Stimulated activated CD4-positive, alpha-beta T cell treated with anti-CD3 and anti-CD28 coated beads, Interleukin-4, amount 100 ng/mL, for 1 hour (primary cell): ENCODE measurements at regions not wholly inside any gene's neighbourhood (a gene's known extent, or its start where the extent isn't known, plus 50 kb on each side); places are given as distances from the start of the nearest gene placed in this dataset.

Experiments used
- DNase-seq: peaks from one replicate; pipeline ENCODE4 v3.0.0-alpha.2; 2020

- DNase-seq, result no peak
Observed at GRCh38 chr2:204239411-204240165, 303.0 kb downstream of the ICOS start.

DNA sequence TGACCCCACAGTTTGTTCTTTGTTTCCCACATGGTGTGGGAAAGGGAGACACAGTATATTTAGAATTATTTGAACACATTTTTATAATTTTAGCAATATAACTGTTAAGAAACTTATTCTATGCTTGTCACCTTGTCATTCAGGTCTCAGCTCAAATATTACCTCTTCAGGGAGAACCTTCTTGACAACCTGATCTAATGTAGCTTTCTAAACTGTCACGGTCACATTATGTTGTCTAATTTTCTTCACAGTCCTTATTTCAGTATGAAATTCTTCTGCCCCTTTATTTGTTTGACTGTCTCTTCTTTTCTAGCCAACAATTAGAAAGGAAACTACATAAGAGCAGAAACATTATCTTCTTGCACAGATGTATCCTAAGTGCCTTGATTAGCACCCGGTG lies 304.3 kb upstream of the PARD3B start:
- no peak for DNase-seq

- no peak for DNase-seq
Observed at GRCh38 chr2:204249437-204249836, 295.8 kb upstream of the PARD3B start.

GRCh38 chr2:204250692-204251091 lies 294.6 kb upstream of the PARD3B start:
- DNase-seq, result no peak

- no peak for DNase-seq
Observed at GRCh38 chr2:204251158-204251997, 293.9 kb upstream of the PARD3B start.

DNA sequence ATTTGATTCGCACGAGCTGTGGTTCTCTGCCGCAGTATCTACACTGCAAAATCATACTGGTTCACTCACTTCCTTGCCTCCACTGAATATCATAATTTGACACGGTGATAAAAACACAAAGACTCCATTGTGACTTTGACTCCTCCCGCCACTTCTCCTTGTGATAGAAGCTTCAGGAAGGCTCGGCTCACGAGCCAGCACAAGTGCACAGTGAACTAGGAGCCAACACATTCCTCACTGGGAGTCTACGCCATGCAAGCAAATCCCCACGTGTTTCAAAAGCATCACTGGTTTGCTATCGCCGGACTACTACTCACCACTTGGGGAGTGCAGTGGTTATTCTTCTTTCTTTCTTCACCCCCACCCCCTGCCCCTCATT lies 293.3 kb upstream of the PARD3B start:
- DNase-seq, result no peak

DNA sequence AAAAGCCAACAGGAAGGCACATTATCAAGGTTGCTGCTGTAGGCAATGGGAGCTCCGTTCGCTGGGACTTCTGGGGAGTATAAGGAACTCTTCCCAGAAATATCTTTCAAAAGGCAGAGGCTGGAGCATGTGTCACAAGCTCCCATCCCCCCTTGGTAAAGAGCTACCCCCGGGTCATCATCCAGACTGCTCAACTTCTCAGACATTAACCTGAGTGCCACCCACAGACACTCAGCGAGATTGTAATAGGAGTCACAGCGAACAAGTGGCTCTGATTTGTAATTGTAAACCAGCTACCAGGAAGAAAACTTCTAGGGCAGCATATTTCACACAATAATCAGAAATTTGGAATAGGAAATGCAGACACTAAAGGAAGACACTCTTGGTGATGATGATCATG lies 290.2 kb upstream of the PARD3B start:
- DNase-seq, result no peak

- no peak for DNase-seq
Observed at GRCh38 chr2:204255526-204255925, 289.7 kb upstream of the PARD3B start.

- DNase-seq, result no peak
Observed at GRCh38 chr2:204257781-204258180, 287.5 kb upstream of the PARD3B start.

GRCh38 chr2:204258890-204259289 lies 286.4 kb upstream of the PARD3B start:
- no peak for DNase-seq

DNA sequence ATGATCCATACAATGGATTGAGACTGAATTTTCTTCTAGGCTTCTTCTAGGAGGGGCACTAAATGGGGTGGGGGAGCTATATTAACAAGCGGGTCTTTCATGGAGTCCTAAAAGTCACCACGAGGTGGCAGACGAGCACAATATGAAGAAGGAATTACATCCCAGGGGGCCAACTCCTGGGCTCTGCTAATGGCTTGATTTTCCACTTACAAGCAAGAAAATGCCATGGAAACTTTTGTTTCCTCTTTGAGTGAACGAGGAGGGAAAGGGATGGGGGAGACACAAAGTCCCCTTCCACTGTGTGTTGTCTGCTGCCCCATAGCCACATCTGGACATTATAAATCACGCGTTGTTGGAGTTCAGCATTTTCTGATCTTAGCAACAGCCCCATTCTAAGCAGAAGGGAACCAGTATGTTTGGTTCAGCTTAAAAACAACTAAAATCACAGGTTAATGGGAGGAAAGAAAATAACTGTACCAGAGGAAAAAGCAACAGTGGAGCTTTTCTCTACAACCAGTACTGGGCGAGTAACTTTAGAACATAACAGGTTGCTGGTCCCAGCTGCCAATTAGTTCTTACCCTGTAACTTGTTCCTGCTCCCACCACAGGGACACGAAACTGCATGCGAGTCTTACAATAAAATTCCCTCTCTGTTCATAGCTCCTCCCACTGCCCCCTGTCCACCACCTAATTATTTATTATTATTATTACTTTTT lies 285.0 kb upstream of the PARD3B start:
- peak; percentile 40 for DNase-seq

GRCh38 chr2:204260901-204261300 lies 284.4 kb upstream of the PARD3B start:
- no peak for DNase-seq

DNA sequence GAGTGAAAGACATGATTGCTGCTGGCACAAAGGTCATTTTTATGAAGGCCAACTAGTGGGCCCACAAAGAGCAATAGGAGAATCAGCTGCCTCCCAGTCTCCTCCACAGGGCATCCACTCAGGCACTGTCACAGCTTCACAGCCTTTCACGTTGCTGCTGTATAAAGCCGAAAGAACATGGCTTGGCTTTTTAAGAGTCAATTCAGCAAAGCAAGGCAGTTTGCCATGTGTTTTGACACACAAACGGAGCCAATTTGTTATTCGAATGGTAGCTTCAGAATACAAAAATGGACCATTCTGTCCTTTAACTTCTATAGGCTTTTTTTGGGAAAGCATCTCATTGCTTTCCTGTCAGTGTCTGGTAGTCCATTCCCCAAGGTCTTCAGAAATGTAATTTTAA lies 283.4 kb upstream of the PARD3B start:
- DNase-seq, result no peak

DNA sequence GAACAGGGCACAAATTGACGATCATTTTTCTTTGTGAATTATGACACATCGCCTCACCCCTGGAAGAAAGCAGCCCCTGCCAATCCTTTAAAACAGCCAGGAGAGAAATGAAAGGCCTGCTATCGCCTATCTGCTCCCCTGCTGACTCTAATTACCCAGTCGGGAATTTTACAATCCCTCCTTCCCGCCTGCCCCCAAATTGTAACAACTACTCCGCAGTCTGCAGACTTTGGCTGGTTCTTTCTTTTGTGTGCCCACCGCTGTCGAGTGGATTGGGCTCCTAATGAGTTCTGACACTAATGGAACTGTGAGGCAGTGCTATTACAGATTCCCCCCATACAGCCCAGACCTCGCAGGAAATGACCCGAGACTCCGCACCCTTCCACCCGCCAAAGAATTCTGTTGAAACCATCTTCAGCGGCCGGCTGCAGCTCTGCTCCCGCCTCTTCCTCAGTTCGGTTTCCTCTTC lies 281.2 kb upstream of the PARD3B start:
- no peak for DNase-seq

DNA sequence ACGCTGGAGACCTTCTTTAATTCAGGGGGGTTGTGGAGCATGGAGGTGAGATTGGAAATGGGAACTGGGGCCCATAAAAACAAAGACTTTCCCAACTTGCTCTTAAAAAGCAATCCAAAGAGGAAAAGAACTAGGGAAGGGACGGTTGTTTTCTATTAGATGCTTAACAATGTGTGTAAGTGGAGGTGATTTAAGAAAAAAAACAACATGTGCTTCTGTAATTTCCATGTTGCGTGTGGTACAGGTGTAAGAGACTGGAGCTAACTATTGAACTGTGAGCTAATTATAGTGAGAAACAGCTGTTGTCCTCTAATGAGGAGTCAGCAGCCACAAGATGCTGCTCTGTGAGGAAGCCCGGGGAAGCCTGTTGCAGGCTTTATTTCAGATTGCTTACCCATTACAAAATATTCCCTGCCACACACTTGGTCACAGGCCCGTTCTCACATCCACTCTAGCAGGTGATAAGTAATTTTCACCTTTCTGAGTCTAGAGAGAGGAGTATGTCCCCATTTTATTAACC lies 280.6 kb upstream of the PARD3B start:
- DNase-seq, result no peak

DNA sequence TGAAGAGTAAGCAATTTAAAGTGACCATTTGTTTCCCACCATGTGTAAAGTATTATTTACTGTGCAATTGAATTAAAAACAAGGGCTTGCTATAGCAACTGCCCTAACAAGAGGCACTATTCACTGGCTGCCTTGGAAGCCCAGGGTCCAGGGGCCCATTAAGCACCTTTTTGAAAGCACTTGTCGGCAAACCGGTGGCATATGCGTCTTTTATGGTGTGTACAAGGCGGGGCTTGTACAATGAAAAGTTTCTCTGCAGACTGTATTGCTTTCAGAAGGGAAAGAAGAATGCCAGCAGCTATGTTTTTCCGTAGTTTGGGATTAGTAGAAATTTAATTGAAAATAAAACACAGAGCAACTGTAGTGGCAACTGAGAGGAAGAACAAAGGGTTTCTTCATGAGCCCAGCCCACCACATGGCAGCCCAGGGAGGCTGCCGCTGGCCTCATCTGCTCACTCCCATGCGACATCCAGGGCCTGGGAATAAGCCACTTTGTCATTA lies 279.5 kb upstream of the PARD3B start:
- no peak for DNase-seq

GRCh38 chr2:204268458-204268857 lies 276.8 kb upstream of the PARD3B start:
- DNase-seq, result no peak

DNA sequence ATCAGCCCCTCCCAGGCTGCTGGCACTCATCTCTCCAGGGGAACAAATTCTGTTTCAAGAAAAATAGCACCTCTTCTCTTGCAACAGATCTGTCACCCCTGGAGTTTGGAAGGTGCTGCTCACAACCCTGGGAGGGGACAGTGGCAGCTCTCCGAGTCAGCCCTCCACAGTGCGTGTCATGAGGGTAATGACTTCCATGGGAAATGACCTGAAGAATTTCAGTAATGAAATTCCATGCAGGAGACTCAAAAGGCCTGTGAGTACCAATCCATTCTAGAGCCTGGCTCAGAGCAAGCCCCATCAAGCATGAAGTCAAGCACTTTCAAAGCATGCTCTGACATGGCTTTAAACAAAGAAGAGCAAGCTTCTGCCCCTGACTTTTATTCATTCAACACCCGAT lies 276.3 kb upstream of the PARD3B start:
- DNase-seq, result no peak

GRCh38 chr2:204272089-204272488 lies 273.2 kb upstream of the PARD3B start:
- DNase-seq, result no peak

DNA sequence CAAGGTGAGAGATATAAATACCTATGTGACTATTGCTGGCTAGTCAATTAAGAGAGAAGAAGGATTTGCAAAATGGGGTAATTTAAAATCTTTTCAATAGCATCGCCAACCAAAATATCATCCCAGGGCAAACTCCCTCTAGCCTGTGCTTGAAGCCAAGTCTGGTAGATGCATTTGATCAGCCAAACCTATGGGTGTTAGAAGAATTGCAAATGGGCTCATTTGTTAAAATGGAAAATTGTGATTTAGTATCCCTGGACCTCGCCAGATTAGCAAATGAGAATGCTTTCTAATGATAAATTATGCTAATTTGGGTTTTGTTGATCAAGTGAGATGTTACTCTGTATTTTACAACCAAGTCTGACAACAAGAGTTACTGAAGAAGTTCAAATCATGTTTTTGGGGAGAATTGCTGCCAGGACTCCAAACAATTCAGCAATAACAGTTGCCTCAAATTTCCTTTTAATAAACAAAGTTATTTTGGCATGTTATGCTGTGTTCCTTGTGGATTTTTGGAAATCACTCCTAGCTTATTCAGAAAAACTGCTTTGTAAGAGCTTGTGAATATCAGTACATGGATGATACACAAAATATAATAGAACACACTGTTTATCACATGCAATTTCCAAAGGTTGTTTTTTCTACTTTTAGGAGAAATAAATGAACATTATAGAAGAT lies 272.5 kb upstream of the PARD3B start:
- DNase-seq, result no peak

GRCh38 chr2:204274429-204274828 lies 270.8 kb upstream of the PARD3B start:
- DNase-seq, result no peak

DNA sequence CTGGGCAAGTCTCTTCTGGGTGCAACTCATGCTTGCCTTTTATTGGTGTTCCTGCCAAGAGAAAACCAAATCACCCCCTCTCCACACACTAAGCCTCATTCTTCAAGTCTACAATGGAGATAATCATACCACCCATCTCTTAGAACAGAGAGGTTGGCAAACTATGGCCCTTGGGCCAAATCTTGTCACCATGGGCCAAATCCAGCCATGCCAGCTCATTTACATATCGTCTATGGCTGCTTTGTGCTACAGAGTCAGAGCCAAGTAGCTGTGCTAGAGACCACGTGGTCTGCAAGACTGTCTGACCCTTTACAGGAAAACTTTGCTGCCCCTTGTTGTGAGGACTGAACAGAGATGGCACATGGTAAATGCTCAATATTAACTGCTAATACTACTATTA lies 270.3 kb upstream of the PARD3B start:
- no peak for DNase-seq

GRCh38 chr2:204277226-204277625 lies 268.0 kb upstream of the PARD3B start:
- DNase-seq, result no peak
